ENCODE measurements at regions not wholly inside any gene's neighbourhood (a gene's known extent, or its start where the extent isn't known, plus 50 kb on each side); places are given as distances from the start of the nearest gene placed in this dataset.
A peak's percentile ranks its signal among the peaks of the same experiment; 100 is the strongest.

GRCh38 chr2:56707650-56708049 is 523.9 kb downstream of the CCDC85A start:
- DNase-seq (ENCODE audit: low spot score), result no peak

DNA sequence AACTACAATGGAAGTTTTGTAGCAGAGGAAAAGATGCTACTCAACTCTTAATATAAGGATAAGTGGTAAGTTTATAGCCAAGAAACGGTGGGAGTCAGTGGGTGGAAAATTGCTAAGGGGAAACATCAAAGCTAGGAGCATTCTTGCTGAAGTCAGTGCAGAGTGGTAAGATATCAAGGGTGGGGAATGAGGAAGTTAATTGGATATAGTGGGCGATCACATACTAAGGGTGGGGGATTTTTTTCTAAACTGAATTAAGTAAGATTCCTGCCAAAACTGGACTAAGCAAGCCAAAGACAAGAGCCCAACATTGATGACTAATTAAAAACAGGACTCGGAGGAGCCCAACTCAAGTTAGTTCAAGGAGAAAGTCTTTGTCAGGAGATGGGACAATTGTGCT is 525.4 kb downstream of the CCDC85A start:
- DNase-seq (ENCODE audit: low spot score), result no peak

GRCh38 chr2:56713161-56713676 is 529.4 kb downstream of the CCDC85A start:
- DNase-seq (ENCODE audit: low spot score), result no peak

DNA sequence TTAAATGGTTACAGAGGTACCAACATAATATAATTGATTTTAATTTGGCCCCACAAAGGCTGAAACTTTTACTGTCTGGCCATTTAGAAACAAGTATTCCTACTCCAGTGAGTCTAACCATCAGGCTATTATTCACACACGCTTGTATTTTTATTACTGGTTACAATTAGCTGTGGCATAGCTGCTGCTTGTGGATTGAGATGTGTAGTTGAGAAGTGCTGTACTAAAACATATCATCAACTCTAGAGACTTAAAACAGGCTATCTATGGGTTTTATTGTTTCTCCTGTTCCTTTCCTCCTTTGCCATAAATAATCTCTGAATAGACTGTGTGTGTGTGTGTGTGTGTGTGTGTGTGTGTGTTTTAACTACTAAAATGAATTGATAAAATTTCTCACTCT is 530.2 kb downstream of the CCDC85A start:
- DNase-seq (ENCODE audit: low spot score), result no peak

DNA sequence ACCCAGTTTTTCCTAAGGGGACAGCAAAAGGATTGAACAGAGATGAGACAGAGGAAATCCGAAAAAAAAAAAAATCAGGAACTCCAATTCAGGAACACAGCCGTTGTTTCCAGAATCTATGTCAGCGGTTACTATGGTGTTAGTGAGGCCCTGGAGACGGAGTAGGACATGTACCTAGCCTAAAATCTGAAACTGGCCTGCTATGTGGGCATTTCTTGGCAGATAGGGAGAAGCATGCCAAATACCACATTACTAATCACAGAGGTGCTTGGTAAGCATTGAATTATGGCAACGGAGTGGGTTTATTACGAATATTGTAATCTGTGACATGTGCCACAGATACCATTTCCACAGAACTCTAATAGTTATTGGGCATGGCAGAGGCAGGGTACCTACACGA is 530.6 kb downstream of the CCDC85A start:
- DNase-seq (ENCODE audit: low spot score), result no peak

DNA sequence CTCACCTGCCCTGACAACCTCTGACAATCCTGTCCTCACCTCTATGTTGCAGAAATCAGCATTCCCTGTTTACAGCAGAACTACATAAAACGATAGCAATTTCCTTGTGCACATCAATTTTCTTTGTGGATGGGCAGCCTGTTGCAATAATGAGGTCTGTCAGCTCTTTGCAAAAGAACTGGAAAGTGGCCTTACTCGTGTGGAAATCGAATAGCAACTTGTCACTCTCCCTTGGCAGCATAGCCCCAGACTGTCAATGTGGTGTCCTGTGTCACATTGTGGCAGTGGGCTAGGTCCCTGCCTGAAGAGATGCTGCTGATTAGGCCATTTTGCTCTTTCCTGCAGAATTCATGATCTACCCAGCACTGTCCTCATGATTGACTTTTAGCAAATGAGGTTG is 531.9 kb downstream of the CCDC85A start:
- no peak for DNase-seq (ENCODE audit: low spot score)

- DNase-seq (ENCODE audit: low spot score), result no peak
Observed at GRCh38 chr2:56718413-56718812, 534.6 kb downstream of the CCDC85A start.

- DNase-seq (ENCODE audit: low spot score), result no peak
Observed at GRCh38 chr2:56729212-56729611, 545.4 kb downstream of the CCDC85A start.

DNA sequence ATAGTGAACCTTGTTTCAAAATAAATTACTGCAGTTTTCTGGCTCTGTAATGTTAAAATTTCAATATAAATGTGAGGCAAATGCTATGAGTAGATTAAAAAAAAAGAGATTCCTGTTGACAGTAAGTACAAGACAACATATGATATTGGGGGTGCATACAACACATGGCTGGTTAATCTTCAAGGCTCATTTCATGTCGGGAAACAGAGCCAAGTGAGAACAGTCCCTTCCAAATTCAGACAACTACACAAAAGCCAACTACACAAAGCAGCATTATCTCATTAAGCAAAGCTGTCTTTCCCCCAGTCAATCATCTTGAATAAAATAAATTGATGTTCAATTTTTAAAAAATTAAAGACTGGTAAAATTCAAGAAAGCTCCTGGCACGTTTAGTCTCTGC is 549.2 kb downstream of the CCDC85A start:
- no peak for DNase-seq (ENCODE audit: low spot score)

- no peak for DNase-seq (ENCODE audit: low spot score)
Observed at GRCh38 chr2:56739413-56739812, 555.6 kb downstream of the CCDC85A start.

GRCh38 chr2:56741601-56742102 is 557.9 kb downstream of the CCDC85A start:
- DNase-seq (ENCODE audit: low spot score), result peak; percentile 68

GRCh38 chr2:56743807-56744206 is 560.0 kb downstream of the CCDC85A start:
- DNase-seq (ENCODE audit: low spot score), result no peak

- peak; percentile 72 for DNase-seq (ENCODE audit: low spot score)
Observed at GRCh38 chr2:56749152-56749752, 565.5 kb downstream of the CCDC85A start.

GRCh38 chr2:56753182-56753581 is 569.4 kb downstream of the CCDC85A start:
- no peak for DNase-seq (ENCODE audit: low spot score)

- DNase-seq (ENCODE audit: low spot score), result no peak
Observed at GRCh38 chr2:56754066-56754615, 570.4 kb downstream of the CCDC85A start.

- DNase-seq (ENCODE audit: low spot score), result no peak
Observed at GRCh38 chr2:56754627-56755026, 570.8 kb downstream of the CCDC85A start.

DNA sequence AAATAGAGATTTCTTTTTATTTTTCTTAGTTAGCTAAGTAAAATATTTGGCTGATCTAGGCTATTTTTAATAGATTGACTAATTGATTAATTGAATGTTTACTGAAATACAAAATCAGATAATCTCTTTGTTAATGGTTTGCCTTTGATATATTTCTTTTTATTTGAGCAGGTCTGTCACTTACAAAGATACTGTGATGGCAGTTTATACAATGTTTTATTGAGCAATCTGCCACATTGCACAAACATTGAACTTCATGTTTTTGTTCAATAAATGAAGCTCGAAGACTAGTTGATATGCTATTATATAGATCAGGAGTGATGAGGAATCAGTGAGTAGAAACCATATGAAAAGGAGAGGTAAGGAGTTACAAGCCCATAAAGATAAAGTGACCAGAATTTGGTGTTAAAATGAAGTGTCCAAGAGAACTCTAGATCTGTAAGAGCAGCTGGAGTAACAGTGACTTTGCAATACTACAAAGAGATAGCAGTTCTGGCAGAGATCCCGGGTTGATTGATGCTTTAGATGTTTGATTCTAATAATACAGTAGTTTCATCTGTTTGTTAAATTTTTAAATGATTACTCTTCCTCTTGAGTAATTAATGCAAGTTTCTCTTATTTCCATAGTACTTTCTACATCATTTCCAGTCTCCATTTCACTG is 574.2 kb downstream of the CCDC85A start:
- DNase-seq (ENCODE audit: low spot score), result no peak

DNA sequence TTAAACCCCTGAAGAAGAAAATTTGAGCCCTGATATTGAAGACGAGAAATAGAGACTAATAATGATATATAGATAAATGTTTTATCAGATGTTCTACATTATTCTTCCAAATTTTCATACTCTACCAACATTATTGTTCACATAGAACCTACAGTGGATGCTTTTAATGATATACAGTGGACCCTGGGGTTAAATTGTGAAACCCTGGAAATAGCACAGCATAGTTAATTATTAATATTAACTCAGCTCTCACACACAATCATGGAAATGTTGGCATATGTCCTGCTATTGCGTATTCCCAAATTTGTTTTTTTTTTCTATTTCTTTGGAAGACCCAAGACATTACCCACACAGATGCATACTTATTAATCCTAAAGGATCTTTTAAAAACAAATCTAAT is 579.9 kb downstream of the CCDC85A start:
- no peak for DNase-seq (ENCODE audit: low spot score)

GRCh38 chr2:56768973-56769372 is 585.2 kb downstream of the CCDC85A start:
- no peak for DNase-seq (ENCODE audit: low spot score)

- peak; percentile 3 for DNase-seq (ENCODE audit: low spot score)
Observed at GRCh38 chr2:56770490-56770889, 586.7 kb downstream of the CCDC85A start.

DNA sequence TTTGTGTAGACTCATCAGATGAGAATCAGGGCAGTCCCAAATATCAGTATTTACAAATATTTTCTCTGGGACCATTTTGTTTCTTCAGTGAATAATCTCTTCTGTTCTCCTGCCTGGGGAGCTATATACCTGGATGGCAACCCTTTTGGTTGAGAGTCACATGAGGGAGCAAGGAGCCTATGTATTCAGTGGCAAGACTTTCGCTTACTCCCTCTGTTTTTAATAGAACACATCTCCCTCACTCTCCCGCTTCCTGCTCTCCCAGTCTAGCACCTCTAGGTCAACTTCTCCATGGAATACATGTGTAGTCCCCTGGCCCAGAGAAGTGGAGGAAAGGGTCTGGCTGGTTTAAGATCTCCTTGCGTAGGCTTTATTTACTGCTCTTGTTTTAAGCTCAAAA is 600.3 kb downstream of the CCDC85A start:
- no peak for DNase-seq (ENCODE audit: low spot score)

DNA sequence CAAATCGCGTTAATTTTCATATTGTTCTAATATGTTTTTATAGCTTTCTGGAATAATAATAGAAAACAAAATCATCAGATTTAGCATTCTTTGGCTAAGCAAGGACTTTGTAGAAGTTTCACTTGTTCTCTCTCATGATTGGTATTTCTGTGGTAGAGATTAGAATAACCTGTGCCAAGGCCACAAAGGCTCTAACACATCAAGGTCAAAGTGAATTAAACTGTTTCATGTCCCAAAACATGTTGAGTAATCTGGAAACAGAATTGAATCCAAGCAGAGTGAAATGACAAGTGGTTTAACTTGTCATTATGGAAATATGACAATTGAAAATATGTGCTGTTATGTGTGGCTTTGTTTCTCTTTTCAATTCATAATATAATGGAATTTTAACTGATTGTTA is 617.4 kb downstream of the CCDC85A start:
- no peak for DNase-seq (ENCODE audit: low spot score)

DNA sequence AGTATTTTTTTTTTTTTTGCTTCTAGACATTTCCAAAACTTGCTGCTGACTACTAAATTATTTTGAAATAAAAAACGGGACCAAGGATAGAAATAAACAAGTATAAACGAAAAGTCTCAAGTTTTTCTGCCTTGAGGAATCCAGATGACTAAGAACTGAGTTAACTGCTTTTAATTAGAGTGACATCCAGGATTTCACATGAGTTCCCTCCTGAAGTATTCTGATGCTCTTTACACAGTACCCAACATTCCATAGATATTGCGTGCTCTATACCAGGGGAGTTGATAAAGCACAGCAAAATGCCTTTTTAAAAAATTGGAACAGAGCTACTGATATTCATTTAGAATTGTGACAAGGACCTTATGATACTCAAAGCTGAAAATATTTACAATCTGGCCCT is 618.0 kb downstream of the CCDC85A start:
- DNase-seq (ENCODE audit: low spot score), result peak; percentile 3

Data from RKO (cell line).